AG04449 (cell line): ENCODE measurements at regions not wholly inside any gene's neighbourhood (a gene's known extent, or its start where the extent isn't known, plus 50 kb on each side); places are given as distances from the start of the nearest gene placed in this dataset.

Source experiments
- CTCF ChIA-PET: fragments of 350-600 bp; formaldehyde crosslinking; extraction: SDS; loops from one replicate; lab custom pipeline; 2021; ENCODE audit warnings: antibody characterized with exemption; lab: Yijun Ruan, JAX
- POLR2A ChIA-PET: fragments of 400-600, 350-600 bp; formaldehyde crosslinking; extraction: SDS; loops from one replicate; lab custom pipeline; 2020; ENCODE audit warnings: antibody characterized with exemption, inconsistent platforms; lab: Yijun Ruan, JAX
- DNase-seq: peaks from one replicate; pipeline ENCODE4 v3.0.0-alpha.2; 2010; ENCODE audit warnings: low read depth, low spot score
- H3K4me3 ChIP-seq: 2 replicates; pipeline ENCODE4 v1.5.1; 2011; ENCODE audit warnings: low read depth, mild to moderate bottlenecking, control low read depth, low read length
- TF ChIP-seq, protein P1 (sequence below): IDR thresholded peaks from one replicate; pipeline ENCODE4 v1.5.1; 2011; ENCODE audit warnings: mild to moderate bottlenecking, moderate library complexity, low read length, control low read depth, inconsistent platforms; ENCODE audit not compliant: insufficient read depth; ENCODE audit errors: missing control alignments

DNA sequence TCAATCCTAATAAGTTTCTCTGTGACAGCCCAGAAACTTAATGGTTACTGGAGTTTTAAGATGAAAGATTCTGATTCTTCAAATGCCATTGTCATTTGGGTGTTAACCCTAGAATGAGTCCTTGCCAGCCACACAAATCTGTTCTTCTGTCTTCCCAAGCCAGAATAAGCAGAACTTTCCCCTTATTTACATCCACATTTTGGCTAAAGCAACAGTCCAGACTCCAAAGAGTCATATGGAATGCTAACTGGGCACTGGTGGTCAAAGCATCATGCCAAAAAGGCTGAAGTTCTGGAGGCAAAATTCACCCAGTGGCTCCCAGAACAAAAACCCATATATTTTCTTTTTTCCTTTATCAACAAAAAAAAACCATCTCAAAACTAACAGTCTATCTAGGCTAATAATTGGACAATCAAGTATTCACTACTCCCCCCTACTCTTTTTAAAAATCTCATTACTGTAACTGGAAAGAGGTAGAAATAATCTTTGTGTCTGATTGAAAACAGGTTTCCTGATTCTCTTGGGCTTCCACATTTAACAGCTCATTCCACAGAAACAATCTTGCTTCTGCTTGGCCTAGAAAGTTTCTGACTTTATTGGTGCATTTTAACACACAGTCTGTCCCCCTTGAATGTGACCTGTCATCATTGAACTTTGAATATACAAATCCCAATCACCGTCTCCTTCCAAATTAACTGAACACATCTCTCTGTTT is 89.6 kb upstream of the SETBP1 start:
- TF ChIP-seq, protein P1, sequence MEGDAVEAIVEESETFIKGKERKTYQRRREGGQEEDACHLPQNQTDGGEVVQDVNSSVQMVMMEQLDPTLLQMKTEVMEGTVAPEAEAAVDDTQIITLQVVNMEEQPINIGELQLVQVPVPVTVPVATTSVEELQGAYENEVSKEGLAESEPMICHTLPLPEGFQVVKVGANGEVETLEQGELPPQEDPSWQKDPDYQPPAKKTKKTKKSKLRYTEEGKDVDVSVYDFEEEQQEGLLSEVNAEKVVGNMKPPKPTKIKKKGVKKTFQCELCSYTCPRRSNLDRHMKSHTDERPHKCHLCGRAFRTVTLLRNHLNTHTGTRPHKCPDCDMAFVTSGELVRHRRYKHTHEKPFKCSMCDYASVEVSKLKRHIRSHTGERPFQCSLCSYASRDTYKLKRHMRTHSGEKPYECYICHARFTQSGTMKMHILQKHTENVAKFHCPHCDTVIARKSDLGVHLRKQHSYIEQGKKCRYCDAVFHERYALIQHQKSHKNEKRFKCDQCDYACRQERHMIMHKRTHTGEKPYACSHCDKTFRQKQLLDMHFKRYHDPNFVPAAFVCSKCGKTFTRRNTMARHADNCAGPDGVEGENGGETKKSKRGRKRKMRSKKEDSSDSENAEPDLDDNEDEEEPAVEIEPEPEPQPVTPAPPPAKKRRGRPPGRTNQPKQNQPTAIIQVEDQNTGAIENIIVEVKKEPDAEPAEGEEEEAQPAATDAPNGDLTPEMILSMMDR, result no peak
- DNase-seq, result no peak
- ChIA-PET POLR2A (no interaction called here), CTCF (no interaction called here)
- no peak overlapping the region for H3K4me3 ChIP-seq

DNA sequence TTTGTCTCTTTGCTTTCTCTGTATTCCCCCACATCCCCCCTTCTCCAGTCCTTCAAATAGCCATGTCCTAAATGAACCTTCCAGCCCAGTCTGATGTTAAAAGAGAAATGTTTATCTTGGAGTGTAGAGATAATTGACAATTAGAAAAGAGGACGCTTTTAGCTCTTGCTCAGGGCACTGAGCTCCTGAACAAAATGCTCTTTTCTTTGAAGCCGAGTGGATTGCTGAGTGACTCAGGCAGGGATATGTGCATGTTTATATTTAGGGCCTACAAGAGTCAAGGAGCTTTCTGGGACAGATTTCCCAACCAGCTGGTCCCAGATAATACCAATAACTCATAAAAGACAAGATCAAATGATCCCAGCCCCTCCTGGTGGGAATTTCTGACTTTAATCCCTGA is 88.0 kb upstream of the SETBP1 start:
- TF ChIP-seq, protein P1, result no peak
- DNase-seq, result no peak
- no peak overlapping the region for H3K4me3 ChIP-seq
- CTCF ChIA-PET, result no interaction called here
- POLR2A ChIA-PET, result interaction anchor here (0.7 kb wide), 1 partner anchor 10 kb away, joined by 5 read pairs; no protein-coding TSS in a partner anchor

DNA sequence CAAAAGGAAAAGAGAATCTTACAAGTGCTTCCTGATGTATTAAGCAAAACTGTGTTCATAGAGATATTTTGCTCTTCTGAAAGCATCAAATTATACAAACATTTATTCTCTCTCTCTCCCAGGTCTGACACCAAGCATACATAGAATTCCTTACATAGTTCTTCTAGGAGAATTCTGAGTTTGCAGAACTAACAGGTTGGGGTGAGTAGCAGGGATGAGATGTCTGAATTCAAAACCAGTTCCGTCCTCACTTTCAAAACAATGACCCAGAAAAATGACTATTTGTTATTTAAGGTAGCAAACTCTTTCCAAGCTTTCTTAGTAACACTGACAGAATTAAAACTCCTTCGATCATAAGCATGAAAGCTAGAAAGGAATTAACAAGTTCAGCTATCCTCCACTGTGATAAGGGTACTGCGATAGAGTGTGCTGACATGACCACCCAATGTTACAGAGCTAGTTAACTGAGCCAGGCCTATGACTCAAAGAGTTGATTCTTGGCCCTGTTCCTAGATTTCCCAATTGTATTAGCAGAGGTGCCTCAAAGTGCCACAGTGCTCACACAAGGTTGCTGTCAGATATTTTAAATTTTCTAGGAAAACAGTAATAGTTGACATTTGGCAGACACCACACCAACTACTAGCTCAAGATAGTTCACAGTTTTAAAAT is 85.8 kb upstream of the SETBP1 start:
- POLR2A ChIA-PET, result interaction anchor here (0.7 kb wide), 1 partner anchor 16 kb away, joined by 3 read pairs; no protein-coding TSS in a partner anchor
- no peak overlapping the region for H3K4me3 ChIP-seq
- TF ChIP-seq, protein P1, result no peak
- no peak for DNase-seq
- CTCF ChIA-PET, result interaction anchor here (0.9 to 1.5 kb wide), 2 partner anchors 9 to 60 kb away, joined by 3 read pairs; no protein-coding TSS in a partner anchor

DNA sequence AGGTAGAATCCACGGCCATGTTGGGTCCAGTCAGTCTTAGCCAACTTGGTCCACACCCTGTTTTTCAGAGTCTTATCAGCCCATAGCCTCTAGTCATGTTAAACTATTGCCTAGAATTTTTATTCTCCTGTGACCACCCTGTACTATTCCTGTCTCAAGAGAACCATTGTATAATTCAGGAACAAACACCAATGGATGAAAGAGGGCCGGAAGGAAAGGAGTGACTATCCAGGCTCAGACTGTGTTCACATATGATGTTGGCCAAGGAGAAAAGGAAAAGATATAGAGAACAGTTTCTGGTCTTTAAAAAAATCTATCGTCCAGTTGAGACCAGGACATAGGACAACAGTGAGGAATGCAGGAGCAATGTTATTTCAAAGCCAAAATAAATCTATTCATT is 82.9 kb upstream of the SETBP1 start:
- ChIA-PET CTCF (no interaction called here), POLR2A (no interaction called here)
- DNase-seq, result no peak
- H3K4me3 ChIP-seq, result no peak overlapping the region
- TF ChIP-seq, protein P1, result no peak

DNA sequence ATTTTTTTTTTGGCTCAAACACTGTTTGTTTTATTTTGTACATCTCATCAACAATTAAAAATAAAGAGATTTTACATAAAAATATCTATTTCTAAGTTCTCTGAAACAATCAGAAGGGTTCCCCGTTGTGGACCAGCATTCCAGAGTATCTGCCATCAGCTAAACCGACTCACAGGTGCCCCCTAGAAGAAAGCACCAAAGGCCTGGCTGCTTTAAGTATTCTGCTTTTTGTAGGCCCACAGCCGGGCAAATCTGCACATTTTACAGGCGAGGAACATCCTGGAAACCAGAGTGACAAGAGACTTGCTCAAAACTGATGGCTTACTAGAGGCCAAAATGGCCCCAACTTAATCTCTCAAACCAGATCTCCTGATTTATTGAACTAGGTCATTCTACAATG is 82.2 kb upstream of the SETBP1 start:
- H3K4me3 ChIP-seq, result no peak overlapping the region
- POLR2A ChIA-PET, result interaction anchor here (0.8 kb wide), 1 partner anchor 80 kb away, joined by 3 read pairs; no protein-coding TSS in a partner anchor
- CTCF ChIA-PET, result no interaction called here
- TF ChIP-seq, protein P1, result no peak
- no peak for DNase-seq

DNA sequence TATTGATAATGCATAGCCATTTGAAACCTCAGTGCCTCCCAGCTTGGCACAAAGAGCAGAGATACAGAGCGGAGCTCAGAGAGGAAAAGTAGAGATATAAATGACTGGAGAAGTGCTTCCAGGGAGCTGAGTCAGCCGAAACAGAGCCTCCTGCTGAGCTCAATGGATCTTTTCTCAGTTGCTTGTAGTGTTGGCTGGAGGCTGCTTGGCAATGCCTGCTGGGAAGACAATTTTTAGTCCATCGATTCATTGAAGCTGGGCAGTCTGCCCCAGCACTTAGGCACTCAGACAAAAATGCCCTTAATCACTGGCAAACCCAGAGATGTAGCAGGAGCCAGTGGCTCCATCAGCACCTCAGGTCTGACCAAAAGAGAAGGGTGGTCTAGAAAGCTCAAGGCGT is 81.3 kb upstream of the SETBP1 start:
- DNase-seq, result no peak
- ChIA-PET POLR2A (interaction anchor here (0.8 kb wide), 1 partner anchor 79 kb away, joined by 3 read pairs; no protein-coding TSS in a partner anchor), CTCF (no interaction called here)
- TF ChIP-seq, protein P1, result no peak
- no peak overlapping the region for H3K4me3 ChIP-seq
